Body of pancreas (tissue), 4 donors: ENCODE measurements at regions not wholly inside any gene's neighbourhood (a gene's known extent, or its start where the extent isn't known, plus 50 kb on each side); places are given as distances from the start of the nearest gene placed in this dataset.

Experiments
- CTCF ChIP-seq, 7 experiments: fragments of 450-650 bp in 4 of 7; fragments of 200-600 bp in 3 of 7; sonication (generic) in 3 of 7; IDR thresholded peaks; one replicate each; pipeline ENCODE4 v1.5.1; 2016 to 2019; ENCODE audit warnings: antibody characterized with exemption in 7 of 7
- POLR2A ChIP-seq, 3 donors: fragments of 450-650 bp; IDR thresholded peaks; one replicate each; pipeline ENCODE4 v1.6.1; 2016; ENCODE audit warnings: antibody characterized with exemption in 3 of 3, mild to moderate bottlenecking in 2 of 3

- TF ChIP-seq CTCF (IDR thresholded peaks at IDR 0.05) (no peak), POLR2A (IDR thresholded peaks at IDR 0.05) (no peak)
Observed at GRCh38 chr22:35477911-35478582, 62.6 kb upstream of the RASD2 start.
